ENCODE measurements at regions not wholly inside any gene's neighbourhood (a gene's known extent, or its start where the extent isn't known, plus 50 kb on each side); places are given as distances from the start of the nearest gene placed in this dataset.

DNA sequence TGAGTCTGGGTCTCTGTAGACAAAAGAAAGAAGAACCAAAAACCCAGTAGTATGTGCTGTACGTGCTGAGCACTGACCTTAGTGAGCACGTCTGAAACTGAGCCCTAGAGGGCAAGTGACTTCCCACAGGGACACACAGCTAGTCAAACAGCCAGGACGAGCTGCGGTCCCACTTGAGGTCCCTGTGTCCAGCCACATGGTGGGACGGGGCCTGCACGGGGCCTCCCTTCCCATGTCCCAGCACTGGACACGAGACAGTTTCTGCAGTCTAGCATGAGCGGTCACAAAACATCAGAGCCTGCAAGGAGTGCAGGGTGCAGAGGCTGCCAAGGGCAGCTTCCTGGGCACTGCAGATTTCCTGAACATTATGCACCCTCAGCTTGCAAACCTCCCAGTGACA, 121.6 kb downstream of the NCOR2 start:
- TF ChIP-seq, protein P1, sequence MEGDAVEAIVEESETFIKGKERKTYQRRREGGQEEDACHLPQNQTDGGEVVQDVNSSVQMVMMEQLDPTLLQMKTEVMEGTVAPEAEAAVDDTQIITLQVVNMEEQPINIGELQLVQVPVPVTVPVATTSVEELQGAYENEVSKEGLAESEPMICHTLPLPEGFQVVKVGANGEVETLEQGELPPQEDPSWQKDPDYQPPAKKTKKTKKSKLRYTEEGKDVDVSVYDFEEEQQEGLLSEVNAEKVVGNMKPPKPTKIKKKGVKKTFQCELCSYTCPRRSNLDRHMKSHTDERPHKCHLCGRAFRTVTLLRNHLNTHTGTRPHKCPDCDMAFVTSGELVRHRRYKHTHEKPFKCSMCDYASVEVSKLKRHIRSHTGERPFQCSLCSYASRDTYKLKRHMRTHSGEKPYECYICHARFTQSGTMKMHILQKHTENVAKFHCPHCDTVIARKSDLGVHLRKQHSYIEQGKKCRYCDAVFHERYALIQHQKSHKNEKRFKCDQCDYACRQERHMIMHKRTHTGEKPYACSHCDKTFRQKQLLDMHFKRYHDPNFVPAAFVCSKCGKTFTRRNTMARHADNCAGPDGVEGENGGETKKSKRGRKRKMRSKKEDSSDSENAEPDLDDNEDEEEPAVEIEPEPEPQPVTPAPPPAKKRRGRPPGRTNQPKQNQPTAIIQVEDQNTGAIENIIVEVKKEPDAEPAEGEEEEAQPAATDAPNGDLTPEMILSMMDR (conservative IDR thresholded peaks at IDR 0.05; ENCODE audit: low read depth, low read length): no peak
- H3K4me3 ChIP-seq (ENCODE audit: low read length): no peak overlapping the region
- DNase-seq (ENCODE audit: low read depth): no peak

DNA sequence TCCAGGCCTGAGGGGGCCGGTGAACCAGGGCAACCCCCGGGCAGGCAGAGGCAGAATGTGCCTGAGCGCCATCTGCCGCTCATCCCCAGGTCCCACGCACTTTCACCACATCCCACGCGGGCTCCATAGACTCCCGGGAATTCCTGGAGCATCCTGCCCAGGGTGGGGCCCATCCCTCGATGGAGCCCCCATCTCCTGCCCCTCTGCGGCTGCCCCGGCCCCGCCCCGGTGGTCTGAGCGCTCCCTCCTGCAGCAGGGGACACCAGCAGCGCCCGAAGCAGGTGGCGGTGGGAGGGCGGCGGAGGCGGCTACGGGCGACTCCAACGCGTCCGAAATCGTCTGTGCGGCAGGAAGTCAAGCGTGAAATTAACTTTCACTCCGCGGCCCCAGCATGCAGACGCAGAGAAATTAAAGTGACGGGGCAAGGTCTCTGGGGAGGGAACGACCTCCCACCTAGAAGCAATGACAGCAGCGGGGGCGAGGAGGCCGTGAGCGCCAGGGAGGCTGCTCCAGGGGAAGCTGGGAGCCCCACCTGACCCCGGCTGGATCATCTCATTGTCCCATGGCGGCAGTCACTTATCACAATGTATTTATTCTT, 122.2 kb downstream of the NCOR2 start:
- DNase-seq (ENCODE audit: low read depth): no peak
- H3K4me3 ChIP-seq (ENCODE audit: low read length): no peak overlapping the region
- TF ChIP-seq, protein P1 (conservative IDR thresholded peaks at IDR 0.05; ENCODE audit: low read depth, low read length): peak; percentile 16

DNA sequence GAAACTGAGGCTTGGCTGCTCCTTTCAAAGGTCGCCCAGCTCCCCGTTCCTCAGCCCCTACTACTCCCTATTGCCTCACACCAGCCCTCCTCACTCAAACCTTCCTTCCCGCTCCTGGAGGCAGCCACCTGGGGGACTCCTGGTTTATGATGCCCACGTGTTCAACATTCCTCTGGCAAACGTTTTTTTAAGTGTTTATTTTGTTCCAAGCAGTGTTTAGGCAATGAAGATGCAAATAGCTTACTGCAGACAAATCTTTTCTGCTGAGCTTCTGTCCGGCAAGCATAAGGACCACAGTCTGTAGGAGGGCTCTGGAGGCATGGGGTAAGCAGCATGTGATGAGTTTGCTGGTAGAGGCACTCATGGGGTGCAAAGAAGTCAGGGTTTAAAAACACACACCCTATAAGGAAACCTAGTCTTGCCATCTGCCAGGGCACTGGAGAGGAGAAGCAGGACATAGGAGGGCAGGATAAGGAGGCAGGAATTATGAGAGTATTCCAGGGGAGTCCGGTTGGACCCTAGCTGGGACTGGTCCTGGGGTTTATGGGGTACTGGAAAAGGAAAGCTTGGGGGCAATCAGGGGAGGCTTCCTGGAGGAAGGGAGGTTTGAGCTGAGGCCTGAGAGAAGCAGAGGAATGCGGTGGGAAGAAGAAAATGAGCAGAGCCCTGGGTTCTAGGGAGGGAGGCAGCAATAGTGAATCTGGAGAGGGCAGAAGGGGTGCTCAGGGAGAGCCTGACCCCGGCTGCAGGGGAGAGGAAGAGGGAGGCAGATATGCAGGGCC, 123.3 kb downstream of the NCOR2 start:
- H3K4me3 ChIP-seq (ENCODE audit: low read length): no peak overlapping the region
- TF ChIP-seq, protein P1 (conservative IDR thresholded peaks at IDR 0.05; ENCODE audit: low read depth, low read length): no peak
- DNase-seq (ENCODE audit: low read depth): no peak

DNA sequence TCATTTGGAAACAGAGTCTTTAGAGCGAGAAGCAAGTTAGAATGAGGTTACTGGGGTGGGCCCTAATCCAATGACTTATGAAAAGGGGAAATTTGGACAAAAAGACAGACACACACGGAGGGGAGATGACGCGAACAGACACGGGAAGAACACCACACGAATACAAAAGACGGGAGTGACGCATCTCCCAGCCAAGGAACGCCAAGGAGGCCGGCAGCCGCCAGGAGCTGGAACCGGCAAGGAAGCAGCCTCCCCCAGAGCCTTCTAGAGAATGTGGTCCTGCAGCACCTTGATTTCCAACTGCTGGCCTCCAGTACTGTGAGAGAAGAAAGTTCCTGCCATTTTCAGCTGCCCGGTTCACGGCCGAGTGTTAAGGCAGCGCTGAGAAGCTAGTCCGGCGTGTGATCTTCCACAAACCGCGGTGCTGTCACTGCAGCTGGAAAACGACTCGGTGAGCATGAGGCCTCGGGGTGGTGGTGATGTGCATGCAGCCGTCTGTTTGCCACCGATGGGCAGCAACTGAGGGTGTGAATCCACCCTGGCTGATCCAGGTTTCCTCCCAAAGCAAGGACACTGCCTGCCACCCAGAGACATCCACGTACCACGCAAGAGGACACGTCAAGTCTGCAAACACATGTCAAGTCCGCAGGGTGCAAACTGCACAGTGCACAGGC, 124.5 kb downstream of the NCOR2 start:
- DNase-seq (ENCODE audit: low read depth): no peak

DNA sequence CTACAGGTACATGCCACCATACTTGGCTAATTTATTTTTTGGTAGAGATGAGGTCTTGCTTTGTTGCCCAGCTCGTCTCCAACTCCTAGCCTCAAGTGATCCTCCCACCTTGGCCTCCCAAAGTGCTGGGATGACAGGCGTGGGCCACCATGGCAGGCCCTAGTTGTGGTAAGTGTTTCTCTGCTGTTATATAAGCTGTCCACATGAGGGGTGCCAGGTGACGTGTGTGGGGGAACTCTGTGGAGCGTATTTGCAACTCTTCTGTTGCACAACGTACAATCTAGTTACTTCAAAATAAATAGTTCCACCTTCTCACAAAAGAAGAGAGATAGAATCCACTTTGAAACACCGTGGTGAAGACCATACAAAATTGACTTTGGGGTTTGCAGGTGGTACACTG, 125.1 kb downstream of the NCOR2 start:
- no peak overlapping the region for H3K4me3 ChIP-seq (ENCODE audit: low read length)
- no peak for DNase-seq (ENCODE audit: low read depth)
- TF ChIP-seq, protein P1 (conservative IDR thresholded peaks at IDR 0.05; ENCODE audit: low read depth, low read length): no peak

More for the DNA sequence above, 124.5 kb downstream of the NCOR2 start:
- TF ChIP-seq, protein P1 (conservative IDR thresholded peaks at IDR 0.05; ENCODE audit: low read depth, low read length): no peak
- no peak overlapping the region for H3K4me3 ChIP-seq (ENCODE audit: low read length)

DNA sequence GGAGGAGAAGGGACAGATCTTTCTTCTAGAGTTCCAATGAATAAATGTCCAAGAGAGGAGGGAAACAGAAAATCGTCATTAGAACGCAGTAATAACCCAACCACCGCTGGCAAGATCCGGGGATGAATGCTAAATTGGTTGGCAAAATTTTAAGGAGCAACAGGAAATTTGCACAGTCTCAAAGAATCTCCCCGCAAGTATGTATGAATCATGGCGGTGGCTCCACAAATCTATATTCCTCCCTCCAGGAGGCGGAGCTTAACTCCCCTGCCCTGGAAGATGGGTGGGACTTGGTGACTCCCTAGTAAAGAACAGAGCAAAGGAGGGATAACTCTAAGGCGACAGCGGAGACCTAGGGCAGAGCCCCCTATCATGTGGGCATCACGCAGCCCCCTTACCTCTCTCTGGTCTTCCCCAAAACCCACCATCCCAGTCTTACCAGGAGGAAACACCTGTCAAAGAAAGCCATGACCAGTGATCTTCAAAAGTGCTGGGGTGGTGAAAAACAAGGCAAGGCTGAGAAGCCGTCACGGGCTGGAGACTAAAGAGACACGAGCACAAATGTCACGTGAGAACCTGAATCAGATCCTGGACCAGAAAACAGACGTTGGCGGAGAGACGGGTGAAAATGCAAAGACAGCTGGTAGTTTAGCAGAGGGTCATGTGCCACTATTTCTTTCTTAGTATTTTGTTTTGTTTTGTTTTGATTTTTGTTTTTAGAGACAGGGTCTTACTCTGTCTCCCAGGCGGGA, 125.8 kb downstream of the NCOR2 start:
- TF ChIP-seq, protein P1 (conservative IDR thresholded peaks at IDR 0.05; ENCODE audit: low read depth, low read length): no peak
- peak; percentile 77 for DNase-seq (ENCODE audit: low read depth)
- no peak overlapping the region for H3K4me3 ChIP-seq (ENCODE audit: low read length)

Measured in retinal pigment epithelial cell (primary cell).